H1 (cell line): ENCODE measurements at regions not wholly inside any gene's neighbourhood (a gene's known extent, or its start where the extent isn't known, plus 50 kb on each side); places are given as distances from the start of the nearest gene placed in this dataset.

Experiments
- CTCF ChIA-PET: fragments of 300-600 bp; sonication (Branson Sonifier 250); formaldehyde crosslinking; loops from one replicate; lab custom pipeline; 2021; ENCODE audit not compliant: partially characterized antibody; lab: Charles Lee
- POLR2A ChIA-PET: fragments of 300-600 bp; sonication (Branson Sonifier 250); formaldehyde crosslinking; loops from one replicate; lab custom pipeline; 2021; ENCODE audit warnings: inconsistent platforms; ENCODE audit not compliant: partially characterized antibody; lab: Charles Lee
- DNase-seq, 2 experiments: peaks; one replicate each; pipeline versions ENCODE4 v3.0.0 to v3.0.0-alpha.2; 2010 to 2022; ENCODE audit warnings: low spot score in 2 of 2, low read depth in 1 of 2, mixed read lengths in 1 of 2
- FAIRE-seq: peaks from 2 replicates; lab custom pipeline; 2011; peaks lifted over from hg19 to GRCh38; lab: Jason Lieb, UNC
- H2AFZ ChIP-seq: 2 replicates; pipeline ENCODE4 v1.8.1; 2012; ENCODE audit warnings: low read length, inconsistent platforms
- H2AK5ac ChIP-seq: 2 replicates; pipeline ENCODE4 v1.6.1; 2013; ENCODE audit warnings: low read depth, low read length
- H2BK120ac ChIP-seq: replicated peaks from 2 replicates; pipeline ENCODE3; 2013; ENCODE audit warnings: low read depth, low read length, inconsistent platforms
- H2BK12ac ChIP-seq: 2 replicates; pipeline ENCODE4 v1.6.1; 2013; ENCODE audit warnings: low read depth, low read length
- H2BK15ac ChIP-seq: 2 replicates; pipeline ENCODE4 v1.6.1; 2013; ENCODE audit warnings: low read length
- H2BK20ac ChIP-seq: 2 replicates; pipeline ENCODE4 v1.6.1; 2013; ENCODE audit warnings: low read length
- H2BK5ac ChIP-seq: 2 replicates; pipeline ENCODE4 v1.6.1; 2013; ENCODE audit warnings: low read depth, low read length
- H3K14ac ChIP-seq: 2 replicates; pipeline ENCODE4 v1.6.1; 2013; ENCODE audit warnings: inconsistent platforms; ENCODE audit not compliant: insufficient read length
- H3K18ac ChIP-seq: 2 replicates; pipeline ENCODE4 v1.6.1; 2013; ENCODE audit warnings: low read length; ENCODE audit errors: extremely low read depth
- H3K23ac ChIP-seq: 2 replicates; pipeline ENCODE4 v1.6.1; 2013; ENCODE audit warnings: inconsistent platforms; ENCODE audit not compliant: insufficient read length
- H3K23me2 ChIP-seq: 2 replicates; pipeline ENCODE4 v1.6.1; 2013; ENCODE audit warnings: low read depth, low read length
- H3K27ac ChIP-seq: 2 replicates; pipeline ENCODE4 v1.6.1; 2011; ENCODE audit warnings: low read depth, low read length, inconsistent platforms
- H3K27me3 ChIP-seq, 4 experiments: replicated peaks in 1 of 4; 1 replicate in 1 of 4; 2 replicates in 3 of 4; pipeline versions ENCODE4 v1.6.1 to v1.8.1; 2011 to 2013; ENCODE audit warnings: low read length in 3 of 4, mild to moderate bottlenecking in 3 of 4, inconsistent platforms in 2 of 4, mixed read lengths in 2 of 4, moderate library complexity in 1 of 4; ENCODE audit not compliant: control insufficient read depth in 3 of 4, insufficient read depth in 3 of 4; ENCODE audit errors: extremely low read depth in 1 of 4
- H3K36me3 ChIP-seq, 4 experiments: 2 replicates each; pipeline versions ENCODE4 v1.6.1 to v1.8.1; 2011 to 2013; ENCODE audit warnings: mild to moderate bottlenecking in 4 of 4, low read length in 3 of 4, moderate library complexity in 2 of 4, control low read depth in 1 of 4, inconsistent platforms in 1 of 4; ENCODE audit not compliant: insufficient read depth in 4 of 4, control insufficient read depth in 2 of 4
- H3K4ac ChIP-seq: replicated peaks from 2 replicates; pipeline ENCODE3; 2013; ENCODE audit warnings: low read length, low read depth, mixed read lengths, inconsistent platforms; ENCODE audit not compliant: insufficient read length
- H3K4me1 ChIP-seq, 4 experiments: replicated peaks in 1 of 4; 1 replicate in 1 of 4; 2 replicates in 3 of 4; pipeline versions ENCODE4 v1.6.1 to v1.8.1; 2011 to 2013; ENCODE audit warnings: low read length in 3 of 4, inconsistent platforms in 2 of 4, mixed read lengths in 1 of 4; ENCODE audit not compliant: insufficient read depth in 4 of 4, control insufficient read depth in 3 of 4
- H3K4me2 ChIP-seq, 2 experiments: 2 replicates each; pipeline versions ENCODE4 v1.6.1 to v1.8.1; 2011 to 2013; ENCODE audit warnings: low read depth in 2 of 2, low read length in 2 of 2, control low read depth in 1 of 2, inconsistent platforms in 1 of 2, mild to moderate bottlenecking in 1 of 2; ENCODE audit not compliant: insufficient read depth in 1 of 2
- H3K4me3 ChIP-seq, 4 experiments: fragments of 200-600, 300-600 bp in 1 of 4; sonication (generic), shearing (Covaris generic), sonication (Bioruptor Twin) in 1 of 4; 2 replicates each; pipeline versions ENCODE4 v1.5.1 to v1.8.1; 2011 to 2016; ENCODE audit warnings: low read length in 4 of 4, low read depth in 3 of 4, control low read depth in 2 of 4, inconsistent platforms in 2 of 4, mild to moderate bottlenecking in 2 of 4, mixed read lengths in 1 of 4, moderate library complexity in 1 of 4; ENCODE audit not compliant: insufficient read depth in 2 of 4; ENCODE audit errors: extremely low read depth in 1 of 4
- H3K56ac ChIP-seq: replicated peaks from 2 replicates; pipeline ENCODE3; 2013; ENCODE audit warnings: low read depth, mild to moderate bottlenecking, mixed read lengths, low read length, inconsistent platforms; ENCODE audit not compliant: insufficient read length
- H3K79me1 ChIP-seq: 2 replicates; pipeline ENCODE4 v1.6.1; 2013; ENCODE audit warnings: low read depth, low read length, control low read depth
- H3K79me2 ChIP-seq, 2 experiments: 2 replicates each; pipeline versions ENCODE4 v1.6.1 to v1.8.1; 2012 to 2013; ENCODE audit warnings: low read length in 2 of 2, mild to moderate bottlenecking in 2 of 2, inconsistent platforms in 1 of 2; ENCODE audit not compliant: insufficient read depth in 2 of 2, control insufficient read depth in 1 of 2
- H3K9ac ChIP-seq, 4 experiments: replicated peaks in 1 of 4; 1 replicate in 1 of 4; 2 replicates in 3 of 4; pipeline versions ENCODE4 v1.6.1 to v1.8.1; 2011 to 2013; ENCODE audit warnings: low read depth in 3 of 4, low read length in 3 of 4, control low read depth in 2 of 4, mild to moderate bottlenecking in 2 of 4, moderate library complexity in 2 of 4, inconsistent platforms in 1 of 4; ENCODE audit errors: extremely low read depth in 1 of 4
- H3K9me3 ChIP-seq, 2 experiments: 2 replicates each; pipeline versions ENCODE4 v1.6.1 to v1.8.1; 2012 to 2013; ENCODE audit warnings: mild to moderate bottlenecking in 2 of 2, moderate library complexity in 2 of 2, control low read depth in 1 of 2, inconsistent platforms in 1 of 2, low read depth in 1 of 2, low read length in 1 of 2, mixed read lengths in 1 of 2; ENCODE audit not compliant: insufficient read depth in 2 of 2
- H4K20me1 ChIP-seq, 2 experiments: replicated peaks in 1 of 2; 2 replicates each; pipeline versions ENCODE3 to v1.8.1; 2011 to 2013; ENCODE audit warnings: inconsistent platforms in 2 of 2, low read length in 2 of 2, mild to moderate bottlenecking in 1 of 2; ENCODE audit not compliant: insufficient read depth in 2 of 2, control insufficient read depth in 1 of 2
- H4K5ac ChIP-seq: 2 replicates; pipeline ENCODE4 v1.6.1; 2013; ENCODE audit warnings: low read length, low read depth, mixed read lengths, inconsistent platforms; ENCODE audit not compliant: insufficient read length
- H4K8ac ChIP-seq: 2 replicates; pipeline ENCODE4 v1.8.0; 2013; ENCODE audit warnings: mild to moderate bottlenecking, moderate library complexity, low read length, inconsistent platforms; ENCODE audit not compliant: insufficient read depth; ENCODE audit errors: extremely low read depth
- H4K91ac ChIP-seq: replicated peaks from 2 replicates; pipeline ENCODE3; 2013; ENCODE audit warnings: low read length, mixed read lengths, inconsistent platforms; ENCODE audit not compliant: insufficient read length
- BACH1 ChIP-seq: IDR thresholded peaks from 2 replicates; pipeline ENCODE4 v1.6.1; 2012; ENCODE audit warnings: low read length, improper control_type of control experiment
- MAFK ChIP-seq: IDR thresholded peaks from 2 replicates; pipeline ENCODE4 v1.6.1; 2012; ENCODE audit warnings: low read depth, mild to moderate bottlenecking, improper control_type of control experiment, low read length
- RFX5 ChIP-seq: IDR thresholded peaks from 2 replicates; pipeline ENCODE4 v1.6.1; 2011; ENCODE audit warnings: low read depth, low read length, improper control_type of control experiment, borderline replicate concordance
- WGBS, 2 experiments: shearing (Covaris generic) in 1 of 2; methylation state at CpG; one replicate each; pipeline versions ENCODE4 v1.1.6 to v1.1.7; 2013 to 2015; ENCODE audit warnings: low lambda C conversion rate in 2 of 2, mixed read lengths in 2 of 2, inconsistent platforms in 1 of 2, low coverage in 1 of 2, missing lambda C conversion rate in 1 of 2; ENCODE audit not compliant: insufficient replicate concordance in 2 of 2, insufficient coverage in 1 of 2, insufficient read length in 1 of 2; ENCODE audit errors: extremely low coverage in 1 of 2, missing lambda C conversion rate in 1 of 2; 5-methylcytosine and 5-hydroxymethylcytosine counted together

DNA sequence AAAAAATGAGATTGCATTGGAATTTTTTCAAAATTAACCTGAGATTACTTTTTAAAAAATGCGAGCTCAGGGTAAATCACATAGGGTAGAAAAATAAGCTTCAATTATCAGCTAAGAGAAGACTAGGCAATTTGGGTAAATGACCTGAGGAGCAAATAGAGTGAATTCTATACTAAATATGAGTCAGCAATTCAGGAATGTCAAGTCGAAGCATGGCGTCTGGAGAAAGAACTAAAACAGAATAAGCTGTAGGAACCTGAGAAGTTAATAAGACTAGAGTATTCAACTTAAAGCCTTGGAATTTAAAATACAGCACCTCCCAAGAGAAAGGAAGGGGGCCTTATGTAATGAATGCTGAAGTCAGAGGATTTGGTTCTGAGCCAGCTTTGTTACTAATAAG is 487.0 kb downstream of the SUCLG1 start:
- Histone ChIP-seq H2AK5ac (no peak overlapping the region), H2BK120ac (no peak overlapping the region), H3K9ac (no peak overlapping the region), H3K27me3 (no peaks in the 10 kb centered on the region), H3K4me2 (no peak overlapping the region), H3K56ac (no peak overlapping the region), H4K8ac (no peak overlapping the region), H2BK20ac (no peak overlapping the region), H2BK15ac (no peak overlapping the region), H4K5ac (no peak overlapping the region), H3K4me3 (no peak overlapping the region), H2AFZ (no peak overlapping the region), H3K23me2 (no peaks in the 10 kb centered on the region), H3K4me1 (peaks cover 0 to 3% (median 1%) of the 10 kb centered on the region in 4 experiments; a peak in 2 of 7 replicates), H3K4ac (no peak overlapping the region), H3K14ac (no peak overlapping the region), H2BK12ac (no peak overlapping the region), H3K23ac (no peak overlapping the region), H4K91ac (no peak overlapping the region), H3K9me3 (peaks cover 6 to 12% of the 10 kb centered on the region in 2 experiments; a peak in 2 of 4 replicates), H3K79me2 (no peaks in the 10 kb centered on the region), H3K36me3 (0 out of 8 replicates have a peak, but pooled peaks cover 0 to 3% (median 0%) of the 10 kb centered on the region in 4 experiments), H2BK5ac (no peak overlapping the region), H3K79me1 (no peaks in the 10 kb centered on the region), H4K20me1 (no peaks in the 10 kb centered on the region), H3K18ac (no peak overlapping the region), H3K27ac (no peak overlapping the region)
- ChIA-PET POLR2A (no interaction called here), CTCF (interaction anchor here (0.6 to 1.1 kb wide), 3 partner anchors 51 to 331 kb away, joined by 3 to 4 read pairs (median 3); no protein-coding TSS in a partner anchor)
- TF ChIP-seq RFX5 (no peak), BACH1 (peak; percentile 83), MAFK (peak; percentile 57; the same call in 1 of the 2 replicates)
- 75% methylated on average over 3 of the region's 3 CpGs; no CpG with 5 or more reads in 1 of the 2 experiments for WGBS, 2 experiments
- FAIRE-seq (no peak), DNase-seq (no peak)
